Neural cell (in vitro differentiated cells): ENCODE measurements at regions not wholly inside any gene's neighbourhood (a gene's known extent, or its start where the extent isn't known, plus 50 kb on each side); places are given as distances from the start of the nearest gene placed in this dataset.

Experiments used
- EP300 ChIP-seq: fragments of 450-650 bp; conservative IDR thresholded peaks from 2 replicates; pipeline ENCODE4 v1.6.1; 2014; ENCODE audit warnings: antibody characterized with exemption, mild to moderate bottlenecking, moderate library complexity; ENCODE audit not compliant: poor library complexity, severe bottlenecking
- EZH2 ChIP-seq: fragments of 200-600, 300-800 bp; shearing (Covaris generic), sonication (generic); IDR thresholded peaks from 2 replicates; pipeline ENCODE4 v1.6.1; 2014; ENCODE audit warnings: antibody characterized with exemption, low read length, borderline replicate concordance, mild to moderate bottlenecking; ENCODE audit not compliant: insufficient read depth, poor library complexity, severe bottlenecking
- POLR2AphosphoS5 ChIP-seq: IDR thresholded peaks from 2 replicates; pipeline ENCODE4 v1.6.1; 2012
- RAD21 ChIP-seq: fragments of 450-650 bp; conservative IDR thresholded peaks from 2 replicates; pipeline ENCODE4 v1.6.1; 2014; ENCODE audit warnings: antibody characterized with exemption, mild to moderate bottlenecking, moderate library complexity
- SMC3 ChIP-seq: fragments of 450-650 bp; conservative IDR thresholded peaks from 2 replicates; pipeline ENCODE4 v1.6.1; 2014; ENCODE audit warnings: antibody characterized with exemption, mild to moderate bottlenecking, moderate library complexity; ENCODE audit not compliant: poor library complexity
- TAF1 ChIP-seq: IDR thresholded peaks from 2 replicates; pipeline ENCODE4 v1.6.1; 2012; ENCODE audit warnings: low read depth
- TF ChIP-seq, protein P1 (sequence below): fragments of 450-650 bp; IDR thresholded peaks from 2 replicates; pipeline ENCODE4 v1.5.1; 2014; ENCODE audit warnings: antibody characterized with exemption, mild to moderate bottlenecking, moderate library complexity; ENCODE audit not compliant: poor library complexity, severe bottlenecking
- TF ChIP-seq, protein P2 (sequence below): IDR thresholded peaks from 2 replicates; pipeline ENCODE4 v1.6.1; 2012; ENCODE audit warnings: borderline replicate concordance

DNA sequence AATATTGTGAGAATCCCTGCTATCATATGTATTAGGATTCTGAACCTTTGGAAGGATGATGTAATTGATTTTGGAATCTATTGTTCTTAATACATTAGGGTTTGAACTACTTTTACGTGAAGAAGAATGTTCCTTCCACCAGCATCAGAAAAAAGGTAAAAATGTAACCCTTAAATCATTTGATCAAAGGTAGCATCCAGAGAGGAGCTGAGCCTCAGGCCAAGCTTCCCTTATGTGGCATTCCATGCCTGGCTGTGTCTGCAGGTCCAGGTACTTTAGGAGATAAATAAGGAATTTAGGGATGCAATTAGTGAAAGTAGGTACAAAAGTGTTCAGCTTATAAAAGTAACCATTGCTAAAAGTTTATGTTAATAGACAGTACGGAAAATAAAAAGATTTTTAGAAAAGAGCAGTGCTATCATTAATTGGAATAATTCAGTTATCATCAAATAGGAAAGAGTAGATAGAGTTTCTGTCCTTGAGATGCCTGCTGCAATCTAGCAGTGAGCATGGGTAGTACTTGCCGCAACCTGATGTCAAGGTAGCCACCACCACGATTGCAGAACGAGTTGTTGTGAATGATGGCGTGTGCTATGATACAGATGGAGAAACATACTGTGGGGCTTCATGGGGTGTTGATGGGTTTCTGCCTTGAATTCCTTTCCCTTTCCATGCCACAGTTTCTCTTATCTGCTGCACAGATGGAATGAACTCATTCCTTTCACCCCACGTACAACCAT lies 228.8 kb downstream of the GATA3 start:
- TF ChIP-seq RAD21, result no peak
- TF ChIP-seq EZH2, result no peak
- TF ChIP-seq, protein P1, sequence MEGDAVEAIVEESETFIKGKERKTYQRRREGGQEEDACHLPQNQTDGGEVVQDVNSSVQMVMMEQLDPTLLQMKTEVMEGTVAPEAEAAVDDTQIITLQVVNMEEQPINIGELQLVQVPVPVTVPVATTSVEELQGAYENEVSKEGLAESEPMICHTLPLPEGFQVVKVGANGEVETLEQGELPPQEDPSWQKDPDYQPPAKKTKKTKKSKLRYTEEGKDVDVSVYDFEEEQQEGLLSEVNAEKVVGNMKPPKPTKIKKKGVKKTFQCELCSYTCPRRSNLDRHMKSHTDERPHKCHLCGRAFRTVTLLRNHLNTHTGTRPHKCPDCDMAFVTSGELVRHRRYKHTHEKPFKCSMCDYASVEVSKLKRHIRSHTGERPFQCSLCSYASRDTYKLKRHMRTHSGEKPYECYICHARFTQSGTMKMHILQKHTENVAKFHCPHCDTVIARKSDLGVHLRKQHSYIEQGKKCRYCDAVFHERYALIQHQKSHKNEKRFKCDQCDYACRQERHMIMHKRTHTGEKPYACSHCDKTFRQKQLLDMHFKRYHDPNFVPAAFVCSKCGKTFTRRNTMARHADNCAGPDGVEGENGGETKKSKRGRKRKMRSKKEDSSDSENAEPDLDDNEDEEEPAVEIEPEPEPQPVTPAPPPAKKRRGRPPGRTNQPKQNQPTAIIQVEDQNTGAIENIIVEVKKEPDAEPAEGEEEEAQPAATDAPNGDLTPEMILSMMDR, result no peak
- TF ChIP-seq POLR2AphosphoS5, result no peak
- no peak for TF ChIP-seq TAF1
- TF ChIP-seq, protein P2, sequence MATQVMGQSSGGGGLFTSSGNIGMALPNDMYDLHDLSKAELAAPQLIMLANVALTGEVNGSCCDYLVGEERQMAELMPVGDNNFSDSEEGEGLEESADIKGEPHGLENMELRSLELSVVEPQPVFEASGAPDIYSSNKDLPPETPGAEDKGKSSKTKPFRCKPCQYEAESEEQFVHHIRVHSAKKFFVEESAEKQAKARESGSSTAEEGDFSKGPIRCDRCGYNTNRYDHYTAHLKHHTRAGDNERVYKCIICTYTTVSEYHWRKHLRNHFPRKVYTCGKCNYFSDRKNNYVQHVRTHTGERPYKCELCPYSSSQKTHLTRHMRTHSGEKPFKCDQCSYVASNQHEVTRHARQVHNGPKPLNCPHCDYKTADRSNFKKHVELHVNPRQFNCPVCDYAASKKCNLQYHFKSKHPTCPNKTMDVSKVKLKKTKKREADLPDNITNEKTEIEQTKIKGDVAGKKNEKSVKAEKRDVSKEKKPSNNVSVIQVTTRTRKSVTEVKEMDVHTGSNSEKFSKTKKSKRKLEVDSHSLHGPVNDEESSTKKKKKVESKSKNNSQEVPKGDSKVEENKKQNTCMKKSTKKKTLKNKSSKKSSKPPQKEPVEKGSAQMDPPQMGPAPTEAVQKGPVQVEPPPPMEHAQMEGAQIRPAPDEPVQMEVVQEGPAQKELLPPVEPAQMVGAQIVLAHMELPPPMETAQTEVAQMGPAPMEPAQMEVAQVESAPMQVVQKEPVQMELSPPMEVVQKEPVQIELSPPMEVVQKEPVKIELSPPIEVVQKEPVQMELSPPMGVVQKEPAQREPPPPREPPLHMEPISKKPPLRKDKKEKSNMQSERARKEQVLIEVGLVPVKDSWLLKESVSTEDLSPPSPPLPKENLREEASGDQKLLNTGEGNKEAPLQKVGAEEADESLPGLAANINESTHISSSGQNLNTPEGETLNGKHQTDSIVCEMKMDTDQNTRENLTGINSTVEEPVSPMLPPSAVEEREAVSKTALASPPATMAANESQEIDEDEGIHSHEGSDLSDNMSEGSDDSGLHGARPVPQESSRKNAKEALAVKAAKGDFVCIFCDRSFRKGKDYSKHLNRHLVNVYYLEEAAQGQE, result no peak
- TF ChIP-seq SMC3, result no peak
- no peak for TF ChIP-seq EP300
